ENCODE measurements at regions not wholly inside any gene's neighbourhood (a gene's known extent, or its start where the extent isn't known, plus 50 kb on each side); places are given as distances from the start of the nearest gene placed in this dataset.

DNA sequence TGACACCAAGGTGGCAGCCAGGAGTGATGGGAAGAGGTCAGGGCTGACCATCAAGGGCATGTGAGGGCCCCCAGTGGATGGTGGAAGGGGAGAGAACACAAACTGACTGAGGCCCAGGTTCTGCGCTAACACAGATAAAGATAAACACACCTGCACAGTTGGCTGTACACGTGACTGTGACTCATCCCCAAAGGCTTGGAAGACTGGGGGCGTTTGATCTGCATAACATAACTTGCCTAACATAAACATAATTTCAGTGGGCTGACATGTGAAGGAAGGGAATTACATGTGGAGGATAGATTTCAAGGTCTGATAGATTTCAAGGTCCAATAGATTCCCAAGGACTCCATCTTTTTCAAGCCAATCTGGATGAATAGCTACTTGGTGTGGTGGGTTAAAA is 100.9 kb upstream of the TNRC6C start:
- ChIA-PET POLR2A (no interaction called here), CTCF (no interaction called here)
- TF ChIP-seq, protein P1, sequence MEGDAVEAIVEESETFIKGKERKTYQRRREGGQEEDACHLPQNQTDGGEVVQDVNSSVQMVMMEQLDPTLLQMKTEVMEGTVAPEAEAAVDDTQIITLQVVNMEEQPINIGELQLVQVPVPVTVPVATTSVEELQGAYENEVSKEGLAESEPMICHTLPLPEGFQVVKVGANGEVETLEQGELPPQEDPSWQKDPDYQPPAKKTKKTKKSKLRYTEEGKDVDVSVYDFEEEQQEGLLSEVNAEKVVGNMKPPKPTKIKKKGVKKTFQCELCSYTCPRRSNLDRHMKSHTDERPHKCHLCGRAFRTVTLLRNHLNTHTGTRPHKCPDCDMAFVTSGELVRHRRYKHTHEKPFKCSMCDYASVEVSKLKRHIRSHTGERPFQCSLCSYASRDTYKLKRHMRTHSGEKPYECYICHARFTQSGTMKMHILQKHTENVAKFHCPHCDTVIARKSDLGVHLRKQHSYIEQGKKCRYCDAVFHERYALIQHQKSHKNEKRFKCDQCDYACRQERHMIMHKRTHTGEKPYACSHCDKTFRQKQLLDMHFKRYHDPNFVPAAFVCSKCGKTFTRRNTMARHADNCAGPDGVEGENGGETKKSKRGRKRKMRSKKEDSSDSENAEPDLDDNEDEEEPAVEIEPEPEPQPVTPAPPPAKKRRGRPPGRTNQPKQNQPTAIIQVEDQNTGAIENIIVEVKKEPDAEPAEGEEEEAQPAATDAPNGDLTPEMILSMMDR (IDR thresholded peaks at IDR 0.05; ENCODE audit: insufficient read depth, low read length, missing control alignments), result no peak
- DNase-seq (ENCODE audit: low read depth, low spot score), result no peak
- H3K4me3 ChIP-seq (ENCODE audit: low read depth, low read length), result no peak overlapping the region

DNA sequence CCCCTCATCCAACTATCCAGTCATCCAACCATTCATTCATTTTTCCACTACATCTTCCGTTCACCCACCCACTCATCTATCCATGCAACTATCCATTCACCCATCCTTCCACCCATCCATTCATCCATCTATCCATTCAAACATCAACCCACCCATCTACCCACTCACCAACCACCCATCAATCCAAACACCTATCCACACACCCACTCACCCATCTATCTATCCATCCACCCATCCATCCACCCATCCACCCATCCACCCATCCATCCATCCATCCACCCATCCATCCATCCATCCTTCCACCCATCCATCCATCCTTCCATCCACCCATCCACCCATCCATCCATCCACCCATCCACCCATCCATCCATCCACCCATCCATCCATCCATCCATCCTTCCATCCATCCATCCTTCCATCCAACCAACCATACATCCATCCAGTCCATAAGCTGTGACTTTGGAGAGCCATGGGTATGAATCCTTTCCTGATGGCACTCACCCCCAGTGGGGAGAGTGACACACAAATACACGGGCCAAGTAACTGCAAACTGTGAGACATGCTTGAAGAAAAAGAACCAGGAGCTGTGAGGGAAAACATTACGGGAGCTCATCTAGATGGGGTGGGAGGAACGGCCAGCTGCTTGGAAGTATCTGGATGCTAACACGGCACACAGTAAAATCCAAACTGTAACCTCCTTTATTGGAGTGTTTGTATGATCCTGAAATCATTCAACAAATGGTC is 100.0 kb upstream of the TNRC6C start:
- DNase-seq (ENCODE audit: low read depth, low spot score), result no peak
- TF ChIP-seq, protein P1 (IDR thresholded peaks at IDR 0.05; ENCODE audit: insufficient read depth, low read length, missing control alignments), result no peak
- H3K4me3 ChIP-seq (ENCODE audit: low read depth, low read length), result no peak overlapping the region
- ChIA-PET POLR2A (no interaction called here), CTCF (no interaction called here)

DNA sequence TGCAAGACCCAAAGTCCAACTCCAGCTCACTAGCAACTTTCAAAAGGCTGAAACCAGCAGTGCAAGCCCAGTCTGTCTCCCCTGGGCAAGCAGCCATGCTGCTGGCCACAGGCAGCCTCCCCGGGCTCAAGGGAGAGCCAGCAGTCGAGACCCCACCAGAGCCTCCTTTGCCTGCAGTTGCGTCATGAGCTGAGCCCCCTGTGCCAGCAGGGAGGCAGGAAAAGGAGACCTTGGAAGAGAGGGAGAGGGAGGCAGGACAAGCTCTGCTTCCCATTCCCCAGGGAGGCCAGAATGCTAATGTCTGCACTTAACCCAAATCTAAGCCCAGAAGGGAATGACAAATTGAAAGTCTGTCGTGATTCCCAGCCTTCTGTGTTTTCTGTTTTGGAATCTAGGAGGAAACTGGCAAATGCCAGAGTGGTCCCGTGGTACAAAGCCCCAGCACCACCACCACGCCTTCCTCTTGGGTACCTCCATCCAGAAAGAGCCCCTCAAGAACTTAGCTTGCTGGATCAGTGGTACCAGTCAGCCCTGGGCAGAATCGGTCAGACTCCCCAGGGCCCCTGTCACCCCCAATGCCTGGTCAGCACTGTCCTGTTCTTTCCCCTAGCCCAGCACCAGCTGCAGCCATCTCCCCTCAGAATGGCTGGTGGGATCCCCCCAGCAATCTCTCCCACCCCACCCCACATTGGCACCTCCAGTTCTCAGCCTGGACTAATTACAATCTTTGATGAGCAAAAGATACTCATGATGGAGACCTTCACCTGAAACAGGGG is 99.3 kb upstream of the TNRC6C start:
- no peak overlapping the region for H3K4me3 ChIP-seq (ENCODE audit: low read depth, low read length)
- ChIA-PET POLR2A (no interaction called here), CTCF (no interaction called here)
- TF ChIP-seq, protein P1 (IDR thresholded peaks at IDR 0.05; ENCODE audit: insufficient read depth, low read length, missing control alignments), result no peak
- DNase-seq (ENCODE audit: low read depth, low spot score), result no peak

- no peak overlapping the region for H3K4me3 ChIP-seq (ENCODE audit: low read depth, low read length)
- DNase-seq (ENCODE audit: low read depth, low spot score), result no peak
- ChIA-PET POLR2A (no interaction called here), CTCF (no interaction called here)
- TF ChIP-seq, protein P1 (IDR thresholded peaks at IDR 0.05; ENCODE audit: insufficient read depth, low read length, missing control alignments), result no peak
These were observed 97.3 kb upstream of the TNRC6C start for GRCh38 chr17:77861133-77861695.

DNA sequence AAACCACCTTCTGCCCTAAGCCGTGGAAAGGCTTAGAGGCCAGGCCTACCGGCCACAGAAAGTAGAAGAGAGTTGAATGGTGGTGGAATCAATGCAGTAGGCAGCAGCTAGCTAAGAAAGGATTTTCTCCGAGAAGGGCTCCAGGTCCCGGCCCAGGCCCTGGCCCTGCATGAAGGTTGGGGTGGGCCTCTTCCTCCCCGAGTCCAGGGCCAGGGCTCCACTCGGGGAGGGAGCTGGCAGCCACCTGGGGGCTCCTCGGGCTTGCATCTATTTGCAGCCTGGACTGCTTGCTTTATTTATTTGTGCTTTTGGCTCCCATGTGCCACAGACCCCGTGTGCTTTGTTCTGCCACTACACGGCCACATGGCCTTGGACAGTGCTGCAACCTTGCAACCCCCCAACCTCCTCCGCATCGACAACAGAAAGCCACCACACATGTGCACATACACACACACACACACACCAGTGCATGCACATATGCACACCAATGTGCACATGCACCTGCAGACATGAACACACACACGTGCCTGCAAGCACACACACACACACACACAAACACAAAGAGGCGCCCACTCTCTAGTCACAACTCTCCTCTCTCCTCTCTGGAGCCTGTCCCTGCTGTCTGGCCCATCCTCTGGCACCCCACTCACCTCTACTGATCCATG is 96.4 kb upstream of the TNRC6C start:
- TF ChIP-seq, protein P1 (IDR thresholded peaks at IDR 0.05; ENCODE audit: insufficient read depth, low read length, missing control alignments), result no peak
- POLR2A ChIA-PET, result no interaction called here
- no peak for DNase-seq (ENCODE audit: low read depth, low spot score)
- no peak overlapping the region for H3K4me3 ChIP-seq (ENCODE audit: low read depth, low read length)
- CTCF ChIA-PET, result no interaction called here

Measured in AG04449 (cell line).